GM23248 (cell line): ENCODE measurements at regions not wholly inside any gene's neighbourhood (a gene's known extent, or its start where the extent isn't known, plus 50 kb on each side); places are given as distances from the start of the nearest gene placed in this dataset.
"Not testable (repeated sequence)": the region's sequence is repeated elsewhere in the genome, so short reads cannot be mapped to it uniquely, and the experiment has no call there.

ENCODE experiments used
- DNase-seq: peaks from one replicate; pipeline ENCODE4 v3.0.0-alpha.2; 2015
- H2AFZ ChIP-seq: fragments of 200-600 bp; sonication (generic); 2 replicates; pipeline ENCODE4 v1.6.1; 2016; ENCODE audit warnings: antibody characterized with exemption
- H3F3A ChIP-seq: fragments of 200-600 bp; sonication (generic); 2 replicates; pipeline ENCODE4 v1.6.1; 2016; ENCODE audit warnings: mild to moderate bottlenecking, antibody characterized with exemption, mixed run types; ENCODE audit not compliant: insufficient read depth
- H3K27ac ChIP-seq: fragments of 200-600 bp; sonication (generic); 2 replicates; pipeline ENCODE4 v1.5.1; 2016; ENCODE audit warnings: mild to moderate bottlenecking
- H3K27me3 ChIP-seq: fragments of 200-600 bp; sonication (generic); replicated peaks from 2 replicates; pipeline ENCODE4 v1.6.1; 2016; ENCODE audit warnings: mild to moderate bottlenecking; ENCODE audit not compliant: insufficient read depth
- H3K36me3 ChIP-seq: fragments of 200-600 bp; sonication (generic); 2 replicates; pipeline ENCODE4 v1.6.1; 2016; ENCODE audit warnings: low read depth, mild to moderate bottlenecking
- H3K4me1 ChIP-seq: fragments of 200-600 bp; sonication (generic); 2 replicates; pipeline ENCODE4 v1.6.1; 2016; ENCODE audit warnings: mild to moderate bottlenecking; ENCODE audit not compliant: insufficient read depth
- H3K4me2 ChIP-seq: fragments of 200-600 bp; sonication (generic); one replicate; pipeline ENCODE4 v1.6.1; 2016; ENCODE audit warnings: mild to moderate bottlenecking; ENCODE audit not compliant: unreplicated experiment
- H3K4me3 ChIP-seq: fragments of 200-600 bp; sonication (generic); 2 replicates; pipeline ENCODE4 v1.5.1; 2016; ENCODE audit warnings: mild to moderate bottlenecking
- H3K79me2 ChIP-seq: fragments of 200-600 bp; sonication (generic); 2 replicates; pipeline ENCODE4 v1.6.1; 2016; ENCODE audit warnings: mild to moderate bottlenecking; ENCODE audit not compliant: insufficient read depth
- H3K9ac ChIP-seq: fragments of 200-600 bp; sonication (generic); 2 replicates; pipeline ENCODE4 v1.6.1; 2016; ENCODE audit warnings: mild to moderate bottlenecking
- H3K9me2 ChIP-seq: fragments of 200-600 bp; sonication (generic); 2 replicates; pipeline ENCODE4 v1.6.1; 2016; ENCODE audit warnings: mixed run types, mild to moderate bottlenecking, moderate library complexity; ENCODE audit not compliant: insufficient read depth
- H3K9me3 ChIP-seq: fragments of 200-600 bp; sonication (generic); one replicate; pipeline ENCODE4 v1.6.1; 2017; ENCODE audit warnings: low read depth
- H4K20me1 ChIP-seq: fragments of 200-600 bp; sonication (generic); 2 replicates; pipeline ENCODE4 v1.6.0; 2016; ENCODE audit not compliant: insufficient read depth
- EZH2 ChIP-seq: fragments of 200-600 bp; sonication (generic); IDR thresholded peaks from 2 replicates; pipeline ENCODE4 v1.6.1; 2018; ENCODE audit warnings: antibody characterized with exemption, mild to moderate bottlenecking; ENCODE audit not compliant: insufficient read depth, poor library complexity, severe bottlenecking
- EZH2phosphoT487 ChIP-seq: fragments of 200-600 bp; sonication (generic); IDR thresholded peaks from 2 replicates; pipeline ENCODE4 v1.6.1; 2018; ENCODE audit warnings: antibody characterized with exemption, moderate library complexity, mild to moderate bottlenecking, low read depth; ENCODE audit not compliant: insufficient read depth
- WGBS, 2 experiments: methylation state at CpG; one replicate each; pipeline ENCODE4 v1.1.6; 2015 to 2017; ENCODE audit warnings: low lambda C conversion rate in 2 of 2, low coverage in 1 of 2; ENCODE audit errors: missing lambda C conversion rate in 2 of 2; 5-methylcytosine and 5-hydroxymethylcytosine counted together
- in situ Hi-C: fragments of 300-500 bp; cut with MboI; formaldehyde crosslinking; loops from 2 replicates; pipeline ENCODE4 v1.15.0; 2020

DNA sequence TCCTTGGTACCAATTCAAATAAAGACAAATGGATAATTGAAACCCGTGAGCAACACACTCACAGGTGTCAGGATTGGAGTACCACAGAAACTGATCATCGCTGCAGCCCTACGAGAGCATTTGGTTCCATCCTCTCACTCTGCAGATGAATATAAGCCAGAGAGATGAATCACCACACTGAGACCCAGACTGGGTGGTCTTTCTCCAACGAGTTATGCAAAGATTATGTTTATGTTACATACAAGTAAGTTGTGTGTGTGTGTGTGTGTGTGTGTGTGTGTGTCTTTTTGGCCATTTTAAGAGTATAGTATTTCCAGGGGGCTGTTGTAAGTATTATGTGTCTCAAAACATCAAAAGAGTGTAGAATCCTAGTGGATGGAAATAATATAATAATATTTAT lies 329.5 kb upstream of the ZFP42 start:
- no peak overlapping the region for H3K27ac ChIP-seq
- in situ Hi-C loops = no loop called here

DNA sequence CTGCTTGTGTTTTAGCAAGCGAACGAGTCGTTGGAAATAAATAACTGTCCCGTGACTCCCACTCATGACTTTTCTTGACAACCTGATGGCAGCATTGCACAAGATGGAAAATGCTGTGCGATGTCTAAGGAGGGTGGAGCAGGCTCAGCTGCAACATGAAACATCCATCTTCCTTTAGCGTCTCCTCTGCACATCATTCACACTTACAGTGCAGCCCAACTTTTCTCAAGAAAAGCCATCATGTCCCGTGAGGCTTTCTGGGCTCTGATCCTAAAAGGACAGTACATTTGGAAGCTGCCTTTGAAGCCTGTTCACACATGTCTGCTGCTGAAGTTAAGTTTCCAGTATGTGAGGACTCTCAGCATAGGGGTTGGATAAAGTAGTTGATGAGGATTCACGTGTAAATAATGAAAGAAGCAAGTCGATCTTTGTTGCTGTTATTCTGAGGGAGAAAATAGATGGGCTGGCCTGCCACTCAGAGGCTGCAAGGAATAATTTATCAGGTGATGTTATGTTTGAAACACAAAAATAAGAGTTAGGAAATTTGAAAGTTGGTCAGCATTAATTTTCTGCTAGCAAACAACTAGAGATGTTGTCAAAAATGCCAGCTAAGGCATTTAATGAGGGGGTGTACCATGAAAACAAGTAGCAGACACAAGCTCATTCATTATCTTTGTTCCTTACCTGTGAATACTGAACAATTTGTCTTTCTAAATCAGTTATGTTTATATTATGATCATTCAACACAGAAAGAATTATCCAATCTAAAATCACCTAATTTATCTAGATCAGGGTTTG lies 328.7 kb upstream of the ZFP42 start:
- no peaks in the 10 kb centered on the region for H3K9me3 ChIP-seq
- in situ Hi-C loops = no loop called here
- no peak for TF ChIP-seq EZH2phosphoT487
- TF ChIP-seq EZH2 = no peak
- H3K36me3 ChIP-seq = no peaks in the 10 kb centered on the region
- no peak overlapping the region for H3K4me2 ChIP-seq
- H3K9ac ChIP-seq = no peak overlapping the region
- no peaks in the 10 kb centered on the region for H3K9me2 ChIP-seq
- H2AFZ ChIP-seq = no peak overlapping the region
- H3K4me3 ChIP-seq = no peak overlapping the region
- no peaks in the 10 kb centered on the region for H3K27me3 ChIP-seq
- 3 to 5% methylated on average over 9 of the region's 9 CpGs for WGBS, 2 experiments
- H3F3A ChIP-seq = no peaks in the 10 kb centered on the region
- no peaks in the 10 kb centered on the region for H4K20me1 ChIP-seq
- no peaks in the 10 kb centered on the region for H3K4me1 ChIP-seq
- no peak overlapping the region for H3K27ac ChIP-seq
- DNase-seq = peak; percentile 1
- no peaks in the 10 kb centered on the region for H3K79me2 ChIP-seq

More for the DNA sequence above, 329.5 kb upstream of the ZFP42 start:
- H3K79me2 ChIP-seq = no peaks in the 10 kb centered on the region
- no peaks in the 10 kb centered on the region for H3K36me3 ChIP-seq
- 38 to 40% methylated on average over 4 of the region's 4 CpGs for WGBS, 2 experiments
- no peaks in the 10 kb centered on the region for H3K27me3 ChIP-seq
- H3K9me2 ChIP-seq = no peaks in the 10 kb centered on the region
- H3K4me1 ChIP-seq = no peaks in the 10 kb centered on the region
- H4K20me1 ChIP-seq = no peaks in the 10 kb centered on the region
- H3K4me2 ChIP-seq = no peak overlapping the region
- TF ChIP-seq EZH2phosphoT487 = no peak
- no peak overlapping the region for H3K9ac ChIP-seq
- no peak for DNase-seq
- no peaks in the 10 kb centered on the region for H3F3A ChIP-seq
- H2AFZ ChIP-seq = no peak overlapping the region
- H3K4me3 ChIP-seq = no peak overlapping the region
- H3K9me3 ChIP-seq = no peaks in the 10 kb centered on the region

DNA sequence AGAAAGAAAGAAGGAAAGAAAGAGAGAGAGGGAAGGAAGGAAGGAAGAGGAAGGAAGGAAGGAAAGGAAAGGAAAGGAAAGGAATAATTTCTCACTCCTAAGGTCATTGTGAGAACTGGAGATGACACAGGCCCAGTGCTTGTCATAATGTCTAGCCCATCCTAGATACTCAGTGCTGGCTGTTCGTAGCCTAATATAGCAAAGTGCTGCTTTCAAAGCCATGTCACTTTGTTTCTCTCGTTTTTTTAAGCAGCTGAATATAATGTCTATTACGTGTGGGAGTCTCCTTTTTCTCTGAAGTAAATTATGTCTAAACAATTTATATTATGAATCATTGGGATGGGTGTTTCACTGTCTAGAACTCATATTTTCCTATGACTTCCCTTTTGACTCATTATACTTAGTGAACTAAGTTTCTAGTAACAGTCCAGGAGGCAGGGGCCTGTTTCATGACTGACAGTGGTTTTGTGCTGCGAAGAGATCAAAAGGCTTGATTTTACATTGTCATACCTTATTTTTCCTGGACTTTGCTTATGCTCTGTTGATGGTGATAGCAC lies 327.0 kb upstream of the ZFP42 start:
- Histone ChIP-seq H3K27ac (no peak overlapping the region), H3K4me2 (no peak overlapping the region), H3K36me3 (no peaks in the 10 kb centered on the region), H3K9me2 (no peaks in the 10 kb centered on the region), H3F3A (no peaks in the 10 kb centered on the region), H3K9me3 (no peaks in the 10 kb centered on the region), H3K4me3 (no peak overlapping the region), H3K27me3 (no peaks in the 10 kb centered on the region), H4K20me1 (no peaks in the 10 kb centered on the region), H3K9ac (no peak overlapping the region), H3K4me1 (no peaks in the 10 kb centered on the region), H3K79me2 (no peaks in the 10 kb centered on the region), H2AFZ (no peak overlapping the region)
- in situ Hi-C loops = no loop called here
- DNase-seq = peak; percentile 31
- TF ChIP-seq EZH2phosphoT487 (no peak), EZH2 (no peak)
- WGBS, 2 experiments = 4 to 11% methylated on average over 4 of the region's 4 CpGs

- H3K79me2 ChIP-seq, H3K9me2 ChIP-seq, in situ Hi-C loops, H3K27ac ChIP-seq, H3K4me3 ChIP-seq, H3F3A ChIP-seq, H3K36me3 ChIP-seq, H3K9ac ChIP-seq, H3K4me1 ChIP-seq, DNase-seq, H4K20me1 ChIP-seq, H3K4me2 ChIP-seq, H3K9me3 ChIP-seq, H3K27me3 ChIP-seq, H2AFZ ChIP-seq: not testable (repeated sequence)
- WGBS, 2 experiments = 52 to 60% methylated on average over 11 of the region's 13 CpGs
Measured at GRCh38 chr4:187671521-187671920, 324.1 kb upstream of the ZFP42 start.

DNA sequence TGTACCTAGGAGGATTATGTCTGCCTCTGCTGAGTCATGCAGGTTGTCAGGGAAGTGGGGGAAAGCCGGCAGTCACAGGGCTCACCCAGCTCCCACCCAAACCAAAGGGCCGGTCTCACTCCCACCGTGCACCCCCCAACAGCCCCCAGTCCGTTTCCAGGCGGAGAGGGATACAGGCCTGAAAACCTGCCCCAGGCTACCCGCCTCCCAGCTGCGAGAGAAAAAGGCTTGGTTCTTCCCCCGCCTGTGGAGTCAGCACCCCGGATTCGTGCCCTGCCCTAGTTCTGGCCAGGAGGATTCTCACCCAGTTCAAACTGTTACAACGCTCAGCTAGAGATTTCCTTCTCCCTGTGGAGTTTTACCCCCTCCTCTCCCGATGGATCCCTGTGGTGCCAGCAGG lies 323.6 kb upstream of the ZFP42 start:
- H3K4me1 ChIP-seq, H3K36me3 ChIP-seq, H3K9me2 ChIP-seq, H4K20me1 ChIP-seq, H3F3A ChIP-seq, H3K4me2 ChIP-seq, H3K4me3 ChIP-seq, DNase-seq, H3K27me3 ChIP-seq, H3K9ac ChIP-seq, H3K27ac ChIP-seq, H3K9me3 ChIP-seq, H3K79me2 ChIP-seq, H2AFZ ChIP-seq, in situ Hi-C loops: not testable (repeated sequence)
- WGBS, 2 experiments = 51 to 57% methylated on average over 1 to 11 of the region's 12 CpGs

GRCh38 chr4:187672526-187672925 lies 323.0 kb upstream of the ZFP42 start:
- DNase-seq, H3K27ac ChIP-seq, H3K27me3 ChIP-seq, H2AFZ ChIP-seq, H3K9me2 ChIP-seq, H3K9me3 ChIP-seq, H3K9ac ChIP-seq, H3K4me3 ChIP-seq, H3K4me2 ChIP-seq, H3K4me1 ChIP-seq, H3K79me2 ChIP-seq, H3F3A ChIP-seq, in situ Hi-C loops, H3K36me3 ChIP-seq, H4K20me1 ChIP-seq: not testable (repeated sequence)
- WGBS, 2 experiments = 25 to 30% methylated on average over 8 to 9 of the region's 12 CpGs
